HepG2 (cell line): ENCODE measurements at regions not wholly inside any gene's neighbourhood (a gene's known extent, or its start where the extent isn't known, plus 50 kb on each side); places are given as distances from the start of the nearest gene placed in this dataset.

Source experiments
- ATAC-seq: fragments of 200-7000 bp; cut with Tn5 transposase; 3 replicates; pipeline ENCODE4 v1.9.1; 2020; ENCODE audit warnings: mild to moderate bottlenecking, moderate library complexity
- BruUV-seq: library from RNA; stranded (reverse); fragments of 400-500 nt; replicated peaks from 2 replicates; lab custom pipeline; 2021; lab: Mats Ljungman, UMichigan
- CTCF ChIA-PET: fragments of 300-600 bp; formaldehyde crosslinking; extraction: SDS; loops from one replicate; lab custom pipeline; 2021; ENCODE audit warnings: low total read pairs, inconsistent platforms, low intra/inter-chr PET ratio; lab: Yijun Ruan, JAX
- POLR2A ChIA-PET: fragments of 350-600 bp; sonication (Branson Sonifier 250); formaldehyde crosslinking; loops from one replicate; lab custom pipeline; 2020; ENCODE audit warnings: antibody characterized with exemption, inconsistent platforms; lab: Yijun Ruan, JAX
- DNase-seq: peaks from one replicate; pipeline ENCODE4 v3.0.0-alpha.2; 2015; ENCODE audit warnings: low spot score
- FAIRE-seq: peaks from 3 replicates; lab custom pipeline; 2011; peaks lifted over from hg19 to GRCh38; lab: Jason Lieb, UNC
- H2AFZ ChIP-seq: one replicate; pipeline ENCODE4 v1.6.1; 2011; ENCODE audit warnings: low read length, inconsistent platforms
- H3K27ac ChIP-seq: fragments of 300-600 bp; 3 replicates; pipeline ENCODE4 v1.8.0; 2011; ENCODE audit warnings: mixed run types, mild to moderate bottlenecking, mixed read lengths, low read length, inconsistent platforms; ENCODE audit not compliant: insufficient read depth; ENCODE audit errors: extremely low read length
- H3K27me3 ChIP-seq, 2 experiments: fragments of 200-600 bp in 1 of 2; 2 replicates in 1 of 2; 3 replicates in 1 of 2; pipeline versions ENCODE4 v1.6.0 to v1.8.0; 2011; ENCODE audit warnings: low read length in 2 of 2, mild to moderate bottlenecking in 2 of 2, moderate library complexity in 2 of 2, inconsistent platforms in 1 of 2; ENCODE audit not compliant: insufficient read depth in 2 of 2, control insufficient read depth in 1 of 2
- H3K36me3 ChIP-seq, 2 experiments: fragments of 200-600 bp in 1 of 2; replicated peaks in 1 of 2; 2 replicates in 1 of 2; 3 replicates in 1 of 2; pipeline versions ENCODE4 v1.5.1 to v1.8.0; 2011; ENCODE audit warnings: low read length in 2 of 2, inconsistent platforms in 1 of 2; ENCODE audit not compliant: insufficient read depth in 2 of 2, control insufficient read depth in 1 of 2
- H3K4me1 ChIP-seq: 2 replicates; pipeline ENCODE4 v1.5.1; 2012; ENCODE audit warnings: low read length, inconsistent platforms; ENCODE audit not compliant: insufficient read depth
- H3K4me2 ChIP-seq: 2 replicates; pipeline ENCODE4 v1.6.0; 2011; ENCODE audit warnings: low read depth, low read length, inconsistent platforms
- H3K4me3 ChIP-seq, 3 experiments: fragments of 200-600 bp in 1 of 3; sonication (generic), shearing (Covaris generic) in 1 of 3; replicated peaks in 1 of 3; 2 replicates each; pipeline ENCODE4 v1.5.1; 2011 to 2016; ENCODE audit warnings: low read length in 3 of 3, inconsistent platforms in 2 of 3, low read depth in 2 of 3, mild to moderate bottlenecking in 2 of 3, control low read depth in 1 of 3, mixed read lengths in 1 of 3; ENCODE audit not compliant: insufficient read depth in 1 of 3
- H3K79me2 ChIP-seq: one replicate; pipeline ENCODE4 v1.6.1; 2011; ENCODE audit warnings: low read length, inconsistent platforms; ENCODE audit not compliant: insufficient read depth
- H3K9ac ChIP-seq: 2 replicates; pipeline ENCODE4 v1.6.0; 2011; ENCODE audit warnings: mild to moderate bottlenecking, low read depth, low read length, inconsistent platforms; ENCODE audit not compliant: insufficient read depth
- H3K9me3 ChIP-seq: 2 replicates; pipeline ENCODE4 v1.5.1; 2012; ENCODE audit warnings: mild to moderate bottlenecking, low read length
- H4K20me1 ChIP-seq: 2 replicates; pipeline ENCODE4 v1.6.0; 2011; ENCODE audit warnings: inconsistent platforms, mild to moderate bottlenecking, low read length, moderate library complexity; ENCODE audit not compliant: insufficient read depth
- CENPT ChIP-seq: sonication (generic); formaldehyde crosslinking; IDR thresholded peaks from 2 replicates; pipeline ENCODE4 v1.8.0; 2022; ENCODE audit warnings: low read depth, mild to moderate bottlenecking, moderate library complexity, missing genetic modification reagents
- HHEX ChIP-seq: IDR thresholded peaks from 2 replicates; pipeline ENCODE4 v1.6.1; 2016; ENCODE audit warnings: control low read depth
- PAF1 ChIP-seq: IDR thresholded peaks from 2 replicates; pipeline ENCODE4 v1.6.1; 2016; ENCODE audit warnings: missing genetic modification reagents, missing compliant biosample characterization
- POLR2A ChIP-seq, 2 experiments: IDR thresholded peaks; 2 replicates each; pipeline ENCODE4 v1.6.1; 2011; ENCODE audit warnings: low read depth in 2 of 2, low read length in 2 of 2, mild to moderate bottlenecking in 1 of 2, moderate library complexity in 1 of 2; ENCODE audit not compliant: insufficient read depth in 1 of 2
- SAP130 ChIP-seq: IDR thresholded peaks from 2 replicates; pipeline ENCODE4 v1.6.1; 2016; ENCODE audit warnings: low read depth
- ZBTB38 ChIP-seq: sonication (generic); formaldehyde crosslinking; IDR thresholded peaks from 2 replicates; pipeline ENCODE4 v1.5.1; 2020; ENCODE audit warnings: mild to moderate bottlenecking, missing genetic modification reagents
- ZBTB7A ChIP-seq: sonication (generic); formaldehyde crosslinking; IDR thresholded peaks from 2 replicates; pipeline ENCODE4 v1.8.0; 2022; ENCODE audit warnings: mild to moderate bottlenecking, missing genetic modification reagents
- ZNF354B ChIP-seq: sonication (generic); formaldehyde crosslinking; IDR thresholded peaks from 2 replicates; pipeline ENCODE4 v1.8.0; 2022; ENCODE audit warnings: mild to moderate bottlenecking, missing genetic modification reagents
- ZNF510 ChIP-seq: sonication (generic); formaldehyde crosslinking; IDR thresholded peaks from 2 replicates; pipeline ENCODE4 v1.4.0; 2020; ENCODE audit warnings: low read depth, mild to moderate bottlenecking, missing genetic modification reagents
- ZNF557 ChIP-seq: sonication (generic); formaldehyde crosslinking; IDR thresholded peaks from 2 replicates; pipeline ENCODE4 v1.4.0; 2020; ENCODE audit warnings: missing genetic modification reagents
- ZNF75D ChIP-seq: sonication (generic); formaldehyde crosslinking; IDR thresholded peaks from 2 replicates; pipeline ENCODE4 v1.8.1; 2023; ENCODE audit warnings: missing genetic modification reagents, mild to moderate bottlenecking, borderline replicate concordance
- ZNF770 ChIP-seq: sonication (generic); formaldehyde crosslinking; IDR thresholded peaks from 2 replicates; pipeline ENCODE4 v1.5.0; 2020; ENCODE audit warnings: mild to moderate bottlenecking, missing genetic modification reagents
- ZNF879 ChIP-seq: sonication (generic); formaldehyde crosslinking; IDR thresholded peaks from 2 replicates; pipeline ENCODE4 v1.8.1; 2023; ENCODE audit warnings: missing genetic modification reagents
- WGBS: methylation state at CpG from one replicate; pipeline ENCODE4 v1.1.6; 2017; ENCODE audit warnings: low lambda C conversion rate; 5-methylcytosine and 5-hydroxymethylcytosine counted together
- in situ Hi-C: cut with HindIII; loops from 2 replicates; pipeline ENCODE4 v1.10.0; 2017; ENCODE audit warnings: low pct_unique_long_range_greater_than_20kb; ENCODE audit not compliant: extremely low pct_ligation_motif_present
- intact Hi-C: fragments of 100-400 bp; cut with micrococcal nuclease; formaldehyde crosslinking; loops from one replicate; pipeline ENCODE4 v1.10.0; 2022; ENCODE audit not compliant: unreplicated experiment
- TF ChIP-seq, protein P1 (sequence below): sonication (generic); formaldehyde crosslinking; conservative IDR thresholded peaks from 2 replicates; pipeline ENCODE4 v1.8.1; 2023; ENCODE audit warnings: missing genetic modification reagents
- TF ChIP-seq, protein P2 (sequence below): sonication (generic); formaldehyde crosslinking; IDR thresholded peaks from 2 replicates; pipeline ENCODE4 v1.4.0; 2020; ENCODE audit warnings: mild to moderate bottlenecking, missing genetic modification reagents
- TF ChIP-seq, protein P3 (sequence below): sonication (generic); formaldehyde crosslinking; IDR thresholded peaks from 2 replicates; pipeline ENCODE4 v1.8.0; 2022; ENCODE audit warnings: missing genetic modification reagents, mild to moderate bottlenecking, moderate library complexity, borderline replicate concordance
- TF ChIP-seq, protein P4 (sequence below): sonication (generic); formaldehyde crosslinking; IDR thresholded peaks from 2 replicates; pipeline ENCODE4 v1.4.0; 2020; ENCODE audit warnings: missing genetic modification reagents

- FAIRE-seq (no peak), ATAC-seq (no peak), DNase-seq (no peak)
- Histone ChIP-seq H3K27me3 (no peaks in the 10 kb centered on the region), H3K79me2 (no peaks in the 10 kb centered on the region), H3K9ac (no peak overlapping the region), H3K27ac (no peak overlapping the region), H3K36me3 (no peaks in the 10 kb centered on the region), H3K4me2 (no peak overlapping the region), H4K20me1 (no peaks in the 10 kb centered on the region), H3K4me1 (no peaks in the 10 kb centered on the region), H3K4me3 (no peak overlapping the region), H2AFZ (no peak overlapping the region), H3K9me3 (peaks cover 60% of the 10 kb centered on the region)
- WGBS: 5% methylated on average over 4 of the region's 4 CpGs
- in situ Hi-C loops: no loop called here
- ChIA-PET CTCF (no interaction called here), POLR2A (no interaction called here)
- intact Hi-C loops: no loop called here
- no TSS peak for BruUV-seq
- TF ChIP-seq, protein P1, sequence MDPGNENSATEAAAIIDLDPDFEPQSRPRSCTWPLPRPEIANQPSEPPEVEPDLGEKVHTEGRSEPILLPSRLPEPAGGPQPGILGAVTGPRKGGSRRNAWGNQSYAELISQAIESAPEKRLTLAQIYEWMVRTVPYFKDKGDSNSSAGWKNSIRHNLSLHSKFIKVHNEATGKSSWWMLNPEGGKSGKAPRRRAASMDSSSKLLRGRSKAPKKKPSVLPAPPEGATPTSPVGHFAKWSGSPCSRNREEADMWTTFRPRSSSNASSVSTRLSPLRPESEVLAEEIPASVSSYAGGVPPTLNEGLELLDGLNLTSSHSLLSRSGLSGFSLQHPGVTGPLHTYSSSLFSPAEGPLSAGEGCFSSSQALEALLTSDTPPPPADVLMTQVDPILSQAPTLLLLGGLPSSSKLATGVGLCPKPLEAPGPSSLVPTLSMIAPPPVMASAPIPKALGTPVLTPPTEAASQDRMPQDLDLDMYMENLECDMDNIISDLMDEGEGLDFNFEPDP (CRISPR knock-in tag): no peak
- TF ChIP-seq, protein P2, sequence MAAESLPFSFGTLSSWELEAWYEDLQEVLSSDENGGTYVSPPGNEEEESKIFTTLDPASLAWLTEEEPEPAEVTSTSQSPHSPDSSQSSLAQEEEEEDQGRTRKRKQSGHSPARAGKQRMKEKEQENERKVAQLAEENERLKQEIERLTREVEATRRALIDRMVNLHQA (CRISPR knock-in tag): no peak
- no peak for TF ChIP-seq CENPT
- TF ChIP-seq PAF1 (CRISPR knock-in tag): no peak
- TF ChIP-seq ZNF354B (CRISPR knock-in tag): no peak
- no peak for TF ChIP-seq ZNF75D (CRISPR knock-in tag)
- TF ChIP-seq, protein P3, sequence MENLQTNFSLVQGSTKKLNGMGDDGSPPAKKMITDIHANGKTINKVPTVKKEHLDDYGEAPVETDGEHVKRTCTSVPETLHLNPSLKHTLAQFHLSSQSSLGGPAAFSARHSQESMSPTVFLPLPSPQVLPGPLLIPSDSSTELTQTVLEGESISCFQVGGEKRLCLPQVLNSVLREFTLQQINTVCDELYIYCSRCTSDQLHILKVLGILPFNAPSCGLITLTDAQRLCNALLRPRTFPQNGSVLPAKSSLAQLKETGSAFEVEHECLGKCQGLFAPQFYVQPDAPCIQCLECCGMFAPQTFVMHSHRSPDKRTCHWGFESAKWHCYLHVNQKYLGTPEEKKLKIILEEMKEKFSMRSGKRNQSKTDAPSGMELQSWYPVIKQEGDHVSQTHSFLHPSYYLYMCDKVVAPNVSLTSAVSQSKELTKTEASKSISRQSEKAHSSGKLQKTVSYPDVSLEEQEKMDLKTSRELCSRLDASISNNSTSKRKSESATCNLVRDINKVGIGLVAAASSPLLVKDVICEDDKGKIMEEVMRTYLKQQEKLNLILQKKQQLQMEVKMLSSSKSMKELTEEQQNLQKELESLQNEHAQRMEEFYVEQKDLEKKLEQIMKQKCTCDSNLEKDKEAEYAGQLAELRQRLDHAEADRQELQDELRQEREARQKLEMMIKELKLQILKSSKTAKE (CRISPR knock-in tag): no peak
- TF ChIP-seq, protein P4, sequence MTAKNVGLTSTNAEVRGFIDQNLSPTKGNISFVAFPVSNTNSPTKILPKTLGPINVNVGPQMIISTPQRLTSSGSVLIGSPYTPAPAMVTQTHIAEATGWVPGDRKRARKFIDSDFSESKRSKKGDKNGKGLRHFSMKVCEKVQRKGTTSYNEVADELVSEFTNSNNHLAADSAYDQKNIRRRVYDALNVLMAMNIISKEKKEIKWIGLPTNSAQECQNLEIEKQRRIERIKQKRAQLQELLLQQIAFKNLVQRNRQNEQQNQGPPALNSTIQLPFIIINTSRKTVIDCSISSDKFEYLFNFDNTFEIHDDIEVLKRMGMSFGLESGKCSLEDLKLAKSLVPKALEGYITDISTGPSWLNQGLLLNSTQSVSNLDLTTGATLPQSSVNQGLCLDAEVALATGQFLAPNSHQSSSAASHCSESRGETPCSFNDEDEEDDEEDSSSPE (CRISPR knock-in tag): no peak
- no peak for TF ChIP-seq ZNF879 (CRISPR knock-in tag)
- no peak for TF ChIP-seq ZNF510 (CRISPR knock-in tag)
- TF ChIP-seq ZBTB38: no peak
- no peak for TF ChIP-seq HHEX
- no peak for TF ChIP-seq SAP130 (CRISPR knock-in tag)
- TF ChIP-seq ZNF770: no peak
- TF ChIP-seq POLR2A (IDR thresholded peaks at IDR 0.05; ENCODE audit: insufficient read depth in 1 of 2, low read depth in 2 of 2, low read length in 2 of 2): no peak
- no peak for TF ChIP-seq ZBTB7A (CRISPR knock-in tag)
- TF ChIP-seq ZNF557: no peak
Observed at GRCh38 chr16:63130942-63131341, 1094.7 kb upstream of the CDH8 start.
